ENCODE measurements at regions not wholly inside any gene's neighbourhood (a gene's known extent, or its start where the extent isn't known, plus 50 kb on each side); places are given as distances from the start of the nearest gene placed in this dataset.

DNA sequence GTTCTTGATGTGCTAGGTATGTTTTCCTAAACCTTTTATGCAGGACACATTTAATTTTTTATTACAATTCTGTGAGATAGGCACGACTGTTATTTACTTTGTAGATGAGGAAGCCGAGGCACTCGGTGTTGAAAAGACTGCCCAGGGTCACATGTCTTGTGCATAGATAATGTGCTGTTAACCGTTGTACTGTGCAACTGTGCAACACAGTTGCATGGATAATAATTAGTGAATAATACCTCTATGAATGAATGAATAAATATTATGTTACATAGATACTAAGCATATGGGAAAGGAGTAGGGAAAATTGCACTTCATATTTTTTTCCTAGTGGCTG is 60.3 kb upstream of the DEK start:
- no peak for TF ChIP-seq CTCF (IDR thresholded peaks at IDR 0.05)
- TF ChIP-seq POLR2A (IDR thresholded peaks at IDR 0.05), result no peak

All from right lobe of liver (tissue), 4 donors.